PC-3 (cell line): ENCODE measurements at regions not wholly inside any gene's neighbourhood (a gene's known extent, or its start where the extent isn't known, plus 50 kb on each side); places are given as distances from the start of the nearest gene placed in this dataset.

Experiments
- EZH2 ChIP-seq: fragments of 300-600 bp; sonication (generic); IDR thresholded peaks from one replicate; pipeline ENCODE4 v1.6.1; 2017; ENCODE audit warnings: antibody characterized with exemption, mild to moderate bottlenecking, low read length; ENCODE audit not compliant: unreplicated experiment
- EZH2phosphoT487 ChIP-seq: fragments of 300-600 bp; sonication (generic); IDR thresholded peaks from 2 replicates; pipeline ENCODE4 v1.6.1; 2018; ENCODE audit warnings: mild to moderate bottlenecking, antibody characterized with exemption, low read length, borderline replicate concordance
- TF ChIP-seq, protein P1 (sequence below): fragments of 300-600 bp; sonication (generic); conservative IDR thresholded peaks from 2 replicates; pipeline ENCODE4 v1.5.1; 2017; ENCODE audit warnings: antibody characterized with exemption, low read depth, mild to moderate bottlenecking, low read length

DNA sequence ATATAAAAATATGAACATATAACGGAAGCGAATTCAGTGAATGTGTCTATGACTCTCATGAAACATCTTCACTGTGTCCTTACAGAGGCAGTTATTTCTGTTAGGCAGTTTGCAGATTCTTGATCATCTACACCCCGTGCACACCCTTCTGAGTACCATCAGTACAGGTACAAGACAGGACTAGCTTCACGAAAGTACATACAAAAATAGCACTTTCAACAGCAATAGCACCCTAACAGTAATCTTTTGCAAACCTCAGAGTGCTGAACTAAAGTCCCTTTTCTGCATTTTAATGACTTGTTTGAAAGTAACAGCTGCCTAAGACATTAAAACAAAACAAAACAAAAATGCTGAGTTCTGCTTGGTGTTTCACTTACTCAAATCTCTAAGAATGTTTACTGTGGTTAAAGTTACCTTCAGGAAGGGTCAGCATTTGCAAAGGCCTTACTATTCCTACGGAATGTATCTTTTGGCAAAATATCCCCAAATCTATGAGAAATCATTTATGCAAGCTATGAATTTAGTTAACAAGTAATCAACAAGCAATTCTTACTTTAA is 104.1 kb downstream of the CNTN3 start:
- TF ChIP-seq, protein P1, sequence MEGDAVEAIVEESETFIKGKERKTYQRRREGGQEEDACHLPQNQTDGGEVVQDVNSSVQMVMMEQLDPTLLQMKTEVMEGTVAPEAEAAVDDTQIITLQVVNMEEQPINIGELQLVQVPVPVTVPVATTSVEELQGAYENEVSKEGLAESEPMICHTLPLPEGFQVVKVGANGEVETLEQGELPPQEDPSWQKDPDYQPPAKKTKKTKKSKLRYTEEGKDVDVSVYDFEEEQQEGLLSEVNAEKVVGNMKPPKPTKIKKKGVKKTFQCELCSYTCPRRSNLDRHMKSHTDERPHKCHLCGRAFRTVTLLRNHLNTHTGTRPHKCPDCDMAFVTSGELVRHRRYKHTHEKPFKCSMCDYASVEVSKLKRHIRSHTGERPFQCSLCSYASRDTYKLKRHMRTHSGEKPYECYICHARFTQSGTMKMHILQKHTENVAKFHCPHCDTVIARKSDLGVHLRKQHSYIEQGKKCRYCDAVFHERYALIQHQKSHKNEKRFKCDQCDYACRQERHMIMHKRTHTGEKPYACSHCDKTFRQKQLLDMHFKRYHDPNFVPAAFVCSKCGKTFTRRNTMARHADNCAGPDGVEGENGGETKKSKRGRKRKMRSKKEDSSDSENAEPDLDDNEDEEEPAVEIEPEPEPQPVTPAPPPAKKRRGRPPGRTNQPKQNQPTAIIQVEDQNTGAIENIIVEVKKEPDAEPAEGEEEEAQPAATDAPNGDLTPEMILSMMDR: no peak
- TF ChIP-seq EZH2 (no peak), EZH2phosphoT487 (no peak)
